Bronchial epithelial cell (primary cell): ENCODE measurements at regions not wholly inside any gene's neighbourhood (a gene's known extent, or its start where the extent isn't known, plus 50 kb on each side); places are given as distances from the start of the nearest gene placed in this dataset.

Experiments
- DNase-seq: peaks from one replicate; pipeline ENCODE4 v3.0.0-alpha.2; 2010; ENCODE audit warnings: low read depth
- FAIRE-seq: peaks from 2 replicates; lab custom pipeline; 2011; peaks lifted over from hg19 to GRCh38; lab: Jason Lieb, UNC
- H3K27me3 ChIP-seq: 2 replicates; pipeline ENCODE4 v1.5.1; 2011; ENCODE audit warnings: low read length; ENCODE audit not compliant: control insufficient read depth, insufficient read depth
- H3K36me3 ChIP-seq: 2 replicates; pipeline ENCODE4 v1.5.1; 2011; ENCODE audit warnings: low read length; ENCODE audit not compliant: control insufficient read depth, insufficient read depth
- H3K4me3 ChIP-seq: 2 replicates; pipeline ENCODE4 v1.5.1; 2011; ENCODE audit warnings: mild to moderate bottlenecking, low read depth, low read length, control low read depth
- TF ChIP-seq, protein P1 (sequence below): IDR thresholded peaks from 2 replicates; pipeline ENCODE4 v1.5.1; 2011; ENCODE audit warnings: mild to moderate bottlenecking, moderate library complexity, low read length, control low read depth, inconsistent platforms; ENCODE audit not compliant: insufficient read depth, severe bottlenecking

DNA sequence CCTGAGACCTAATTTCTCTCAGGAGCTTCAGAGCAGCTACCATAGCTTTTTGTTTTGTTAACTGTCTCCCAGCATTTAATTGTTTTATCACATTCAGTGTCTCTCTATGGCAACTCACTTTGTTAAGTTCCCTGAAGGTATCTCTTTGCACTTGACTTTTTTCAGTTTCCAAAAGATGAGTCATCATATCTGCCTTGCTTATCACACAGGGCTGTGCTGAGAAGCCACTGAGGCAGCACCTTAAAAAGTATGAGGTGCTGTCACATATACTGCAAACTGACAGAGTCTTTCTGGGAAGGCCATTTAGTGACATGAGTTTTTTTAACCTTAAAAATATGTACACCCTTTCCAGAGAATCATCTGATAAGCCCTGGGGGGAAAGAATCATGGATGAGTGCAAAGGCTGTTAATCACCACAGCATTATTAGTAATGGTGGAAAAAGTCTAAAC is 56.8 kb downstream of the PPP1R3C start:
- Histone ChIP-seq H3K4me3 (no peak overlapping the region), H3K27me3 (no peaks in the 10 kb centered on the region), H3K36me3 (no peaks in the 10 kb centered on the region)
- DNase-seq, result peak; percentile 65
- TF ChIP-seq, protein P1, sequence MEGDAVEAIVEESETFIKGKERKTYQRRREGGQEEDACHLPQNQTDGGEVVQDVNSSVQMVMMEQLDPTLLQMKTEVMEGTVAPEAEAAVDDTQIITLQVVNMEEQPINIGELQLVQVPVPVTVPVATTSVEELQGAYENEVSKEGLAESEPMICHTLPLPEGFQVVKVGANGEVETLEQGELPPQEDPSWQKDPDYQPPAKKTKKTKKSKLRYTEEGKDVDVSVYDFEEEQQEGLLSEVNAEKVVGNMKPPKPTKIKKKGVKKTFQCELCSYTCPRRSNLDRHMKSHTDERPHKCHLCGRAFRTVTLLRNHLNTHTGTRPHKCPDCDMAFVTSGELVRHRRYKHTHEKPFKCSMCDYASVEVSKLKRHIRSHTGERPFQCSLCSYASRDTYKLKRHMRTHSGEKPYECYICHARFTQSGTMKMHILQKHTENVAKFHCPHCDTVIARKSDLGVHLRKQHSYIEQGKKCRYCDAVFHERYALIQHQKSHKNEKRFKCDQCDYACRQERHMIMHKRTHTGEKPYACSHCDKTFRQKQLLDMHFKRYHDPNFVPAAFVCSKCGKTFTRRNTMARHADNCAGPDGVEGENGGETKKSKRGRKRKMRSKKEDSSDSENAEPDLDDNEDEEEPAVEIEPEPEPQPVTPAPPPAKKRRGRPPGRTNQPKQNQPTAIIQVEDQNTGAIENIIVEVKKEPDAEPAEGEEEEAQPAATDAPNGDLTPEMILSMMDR, result no peak
- no peak for FAIRE-seq

GRCh38 chr10:91575044-91575610 is 57.7 kb downstream of the PPP1R3C start:
- Histone ChIP-seq H3K4me3 (no peak overlapping the region), H3K36me3 (no peaks in the 10 kb centered on the region), H3K27me3 (no peaks in the 10 kb centered on the region)
- DNase-seq, result no peak
- TF ChIP-seq, protein P1, result no peak
- no peak for FAIRE-seq

- FAIRE-seq (no peak), DNase-seq (no peak)
- TF ChIP-seq, protein P1, result no peak
- H3K27me3 ChIP-seq, result no peaks in the 10 kb centered on the region
- H3K36me3 ChIP-seq, result no peaks in the 10 kb centered on the region
- no peak overlapping the region for H3K4me3 ChIP-seq
Observed at GRCh38 chr10:91574236-91574635, 58.6 kb downstream of the PPP1R3C start.

GRCh38 chr10:91573320-91573719 is 59.6 kb downstream of the PPP1R3C start:
- FAIRE-seq (no peak), DNase-seq (no peak)
- Histone ChIP-seq H3K4me3 (no peak overlapping the region), H3K27me3 (no peaks in the 10 kb centered on the region), H3K36me3 (no peaks in the 10 kb centered on the region)
- TF ChIP-seq, protein P1, result no peak

GRCh38 chr10:91571671-91572070 is 61.2 kb downstream of the PPP1R3C start:
- FAIRE-seq (no peak), DNase-seq (no peak)
- TF ChIP-seq, protein P1, result no peak
- no peaks in the 10 kb centered on the region for H3K36me3 ChIP-seq
- H3K4me3 ChIP-seq, result no peak overlapping the region
- no peaks in the 10 kb centered on the region for H3K27me3 ChIP-seq

GRCh38 chr10:91570220-91570619 is 62.7 kb downstream of the PPP1R3C start:
- DNase-seq (no peak), FAIRE-seq (no peak)
- no peaks in the 10 kb centered on the region for H3K27me3 ChIP-seq
- TF ChIP-seq, protein P1, result no peak
- no peaks in the 10 kb centered on the region for H3K36me3 ChIP-seq
- no peak overlapping the region for H3K4me3 ChIP-seq
